Mesothelial cell of epicardium (in vitro differentiated cells): ENCODE measurements at regions not wholly inside any gene's neighbourhood (a gene's known extent, or its start where the extent isn't known, plus 50 kb on each side); places are given as distances from the start of the nearest gene placed in this dataset.

Experiments
- DNase-seq, 2 experiments: peaks; one replicate each; pipeline ENCODE4 v3.0.0; 2021; ENCODE audit warnings: low spot score in 2 of 2; ENCODE audit not compliant: unreplicated experiment in 2 of 2
- H3K27ac Mint-ChIP-seq: 2 replicates; pipeline ENCODE4 v1.8.0; 2021; ENCODE audit warnings: mixed read lengths
- H3K27me3 Mint-ChIP-seq: 2 replicates; pipeline ENCODE4 v1.8.0; 2021; ENCODE audit warnings: low read depth, mixed read lengths
- H3K36me3 Mint-ChIP-seq: 2 replicates; pipeline ENCODE4 v1.8.0; 2021; ENCODE audit warnings: mixed read lengths
- H3K4me1 Mint-ChIP-seq: 2 replicates; pipeline ENCODE4 v1.8.0; 2021; ENCODE audit warnings: mixed read lengths
- H3K4me3 Mint-ChIP-seq: 2 replicates; pipeline ENCODE4 v1.8.0; 2021; ENCODE audit warnings: mild to moderate bottlenecking, moderate library complexity, mixed read lengths
- H3K9me3 Mint-ChIP-seq: 2 replicates; pipeline ENCODE4 v1.8.0; 2021; ENCODE audit warnings: mixed read lengths
- TF ChIP-seq, protein P1 (sequence below): fragments of 200-600 bp; sonication (generic); IDR thresholded peaks from one replicate; pipeline ENCODE4 v1.5.0; 2021; ENCODE audit warnings: antibody characterized with exemption; ENCODE audit not compliant: unreplicated experiment

DNA sequence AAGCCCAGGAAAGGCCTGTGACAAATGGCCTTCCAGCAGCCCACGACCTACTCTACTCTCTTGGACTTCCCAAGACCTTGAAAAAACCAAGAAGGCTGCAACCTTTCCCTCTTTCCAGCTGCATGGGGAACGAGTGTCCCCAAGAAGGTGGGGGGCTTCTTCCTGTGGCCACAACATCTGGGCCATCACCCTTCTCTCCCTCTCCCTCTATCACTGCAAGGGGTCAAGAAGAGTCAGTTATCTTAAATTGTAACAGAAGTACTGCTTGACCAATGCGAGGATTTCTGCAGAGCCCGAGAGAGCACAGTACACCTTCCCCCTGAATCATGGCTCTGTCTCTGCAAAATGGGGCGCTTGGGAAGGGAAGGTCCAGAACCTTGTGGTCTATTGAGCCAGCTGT, 63.7 kb upstream of the ACAN start:
- Mint-ChIP-seq H3K27ac (no peak overlapping the region), H3K27me3 (peaks cover 37% of the 10 kb centered on the region), H3K4me1 (peaks cover 2% of the 10 kb centered on the region), H3K4me3 (no peak overlapping the region), H3K9me3 (no peaks in the 10 kb centered on the region), H3K36me3 (no peaks in the 10 kb centered on the region)
- TF ChIP-seq, protein P1, sequence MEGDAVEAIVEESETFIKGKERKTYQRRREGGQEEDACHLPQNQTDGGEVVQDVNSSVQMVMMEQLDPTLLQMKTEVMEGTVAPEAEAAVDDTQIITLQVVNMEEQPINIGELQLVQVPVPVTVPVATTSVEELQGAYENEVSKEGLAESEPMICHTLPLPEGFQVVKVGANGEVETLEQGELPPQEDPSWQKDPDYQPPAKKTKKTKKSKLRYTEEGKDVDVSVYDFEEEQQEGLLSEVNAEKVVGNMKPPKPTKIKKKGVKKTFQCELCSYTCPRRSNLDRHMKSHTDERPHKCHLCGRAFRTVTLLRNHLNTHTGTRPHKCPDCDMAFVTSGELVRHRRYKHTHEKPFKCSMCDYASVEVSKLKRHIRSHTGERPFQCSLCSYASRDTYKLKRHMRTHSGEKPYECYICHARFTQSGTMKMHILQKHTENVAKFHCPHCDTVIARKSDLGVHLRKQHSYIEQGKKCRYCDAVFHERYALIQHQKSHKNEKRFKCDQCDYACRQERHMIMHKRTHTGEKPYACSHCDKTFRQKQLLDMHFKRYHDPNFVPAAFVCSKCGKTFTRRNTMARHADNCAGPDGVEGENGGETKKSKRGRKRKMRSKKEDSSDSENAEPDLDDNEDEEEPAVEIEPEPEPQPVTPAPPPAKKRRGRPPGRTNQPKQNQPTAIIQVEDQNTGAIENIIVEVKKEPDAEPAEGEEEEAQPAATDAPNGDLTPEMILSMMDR = no peak
- no peak for DNase-seq

DNA sequence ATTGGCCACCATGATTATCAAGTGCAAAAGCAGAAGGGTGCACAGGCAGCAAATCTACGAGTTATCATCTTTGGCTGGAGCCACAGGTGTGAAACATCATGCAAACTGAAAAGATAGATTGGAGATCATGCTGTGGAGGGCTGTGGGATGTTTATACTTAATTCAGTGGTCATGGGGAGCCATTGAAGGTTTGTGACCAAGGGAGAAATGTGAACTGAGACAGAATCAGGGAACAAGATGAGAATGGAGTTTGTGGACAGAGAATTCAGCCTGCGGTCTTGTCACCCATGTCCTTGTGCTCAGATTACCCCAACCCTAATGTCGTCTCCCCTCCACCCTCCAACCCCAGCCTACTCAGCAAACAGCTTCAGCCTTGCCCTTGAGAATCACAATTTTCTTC, 62.9 kb upstream of the ACAN start:
- TF ChIP-seq, protein P1 = no peak
- H3K9me3 Mint-ChIP-seq = no peaks in the 10 kb centered on the region
- H3K27me3 Mint-ChIP-seq = peaks cover 42% of the 10 kb centered on the region
- no peak overlapping the region for H3K4me3 Mint-ChIP-seq
- no peak overlapping the region for H3K27ac Mint-ChIP-seq
- no peak for DNase-seq
- H3K36me3 Mint-ChIP-seq = no peaks in the 10 kb centered on the region
- H3K4me1 Mint-ChIP-seq = peaks cover 6% of the 10 kb centered on the region

DNA sequence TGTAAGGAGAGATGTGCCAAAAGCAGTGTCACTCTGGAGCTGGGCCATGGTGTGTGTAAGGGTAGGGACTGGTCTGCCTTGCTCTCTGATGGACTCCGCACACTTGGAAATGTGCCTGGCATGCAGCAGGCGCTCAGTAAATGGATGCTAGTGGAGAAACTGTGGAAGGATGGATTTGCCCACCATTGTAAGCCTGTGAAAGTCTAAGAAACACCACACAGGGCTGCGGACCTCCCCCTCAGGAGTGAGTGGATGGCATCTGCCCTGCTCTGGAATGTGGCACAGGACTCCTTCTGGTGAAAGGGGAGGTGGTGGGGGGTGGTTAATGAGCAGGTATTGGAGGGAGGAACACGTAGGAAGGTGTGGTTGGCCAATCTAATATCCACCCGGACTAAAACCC, 62.2 kb upstream of the ACAN start:
- no peak for DNase-seq
- H3K27ac Mint-ChIP-seq = no peak overlapping the region
- H3K36me3 Mint-ChIP-seq = no peaks in the 10 kb centered on the region
- no peaks in the 10 kb centered on the region for H3K9me3 Mint-ChIP-seq
- TF ChIP-seq, protein P1 = no peak
- H3K27me3 Mint-ChIP-seq = peaks cover 45% of the 10 kb centered on the region
- H3K4me3 Mint-ChIP-seq = no peak overlapping the region
- peaks cover 6% of the 10 kb centered on the region for H3K4me1 Mint-ChIP-seq

DNA sequence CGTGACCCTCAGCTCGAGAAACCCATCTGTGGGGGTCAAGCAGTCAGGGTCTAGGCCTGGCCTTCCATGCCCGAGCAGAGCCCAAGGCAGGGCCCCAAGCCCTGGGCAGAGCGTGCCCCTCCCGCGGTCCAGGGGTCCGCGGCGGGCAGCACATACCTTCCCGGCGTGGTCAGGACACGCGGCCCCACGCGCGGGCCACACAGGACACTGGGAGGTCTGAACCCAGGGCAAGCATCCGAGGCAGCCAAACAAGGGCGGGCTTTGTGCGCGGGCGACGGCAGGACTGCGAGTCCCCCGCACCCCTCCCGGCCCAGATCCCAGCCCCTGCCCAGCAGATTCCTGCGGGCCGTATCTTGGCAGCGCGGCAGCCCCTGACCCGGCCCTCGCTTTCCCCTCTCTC, 61.6 kb upstream of the ACAN start:
- Mint-ChIP-seq H3K27ac (no peak overlapping the region), H3K36me3 (no peaks in the 10 kb centered on the region), H3K4me1 (peaks cover 6% of the 10 kb centered on the region), H3K27me3 (peaks cover 49% of the 10 kb centered on the region), H3K4me3 (no peak overlapping the region), H3K9me3 (no peaks in the 10 kb centered on the region)
- no peak for DNase-seq
- TF ChIP-seq, protein P1 = no peak

DNA sequence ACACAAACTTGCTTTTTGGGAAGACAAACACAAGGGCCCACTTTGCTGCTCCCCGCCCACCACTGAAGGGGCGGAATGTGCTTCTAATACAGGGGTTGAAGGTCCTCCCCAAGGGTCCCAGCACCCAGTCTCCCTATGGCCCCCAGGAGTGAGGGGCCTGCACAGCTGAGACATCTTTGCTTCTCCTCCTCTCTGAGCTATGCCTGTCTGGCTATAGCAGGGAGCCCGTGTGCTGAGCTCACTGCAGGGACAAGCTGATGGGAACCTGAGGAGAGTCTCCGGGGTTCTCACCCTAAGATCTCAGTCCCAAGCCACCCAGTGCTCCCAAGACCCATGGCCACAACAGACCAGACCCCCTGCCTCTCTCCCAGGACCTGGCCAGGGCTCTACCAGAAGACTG, 61.1 kb upstream of the ACAN start:
- no peak overlapping the region for H3K4me3 Mint-ChIP-seq
- TF ChIP-seq, protein P1 = no peak
- no peaks in the 10 kb centered on the region for H3K9me3 Mint-ChIP-seq
- no peaks in the 10 kb centered on the region for H3K36me3 Mint-ChIP-seq
- H3K4me1 Mint-ChIP-seq = peaks cover 6% of the 10 kb centered on the region
- H3K27me3 Mint-ChIP-seq = peaks cover 48% of the 10 kb centered on the region
- DNase-seq = no peak
- H3K27ac Mint-ChIP-seq = no peak overlapping the region

DNA sequence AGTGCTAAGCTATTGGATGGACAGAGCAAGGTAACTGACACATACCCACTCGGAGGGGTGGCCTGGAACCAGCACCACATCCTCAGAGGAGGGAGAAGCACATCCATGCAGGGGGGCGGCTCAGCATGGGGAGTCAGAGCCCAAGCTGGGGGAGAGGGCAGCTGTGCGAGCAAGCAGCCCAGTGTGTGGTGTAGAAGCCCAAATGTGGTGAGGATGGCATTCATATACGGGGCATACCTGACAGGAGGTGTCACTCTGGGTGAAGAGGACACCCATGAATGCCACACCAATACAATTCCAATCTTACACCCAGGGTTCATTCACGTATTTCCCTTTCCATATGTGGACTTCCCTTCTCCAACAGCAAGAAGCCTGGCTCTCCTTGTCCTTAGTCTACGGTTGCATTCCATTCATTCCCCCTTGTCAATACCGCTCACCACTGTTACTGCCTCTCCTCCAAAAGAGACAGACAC, 58.7 kb upstream of the ACAN start:
- no peak for DNase-seq
- Mint-ChIP-seq H3K4me1 (peaks cover 6% of the 10 kb centered on the region), H3K27ac (no peak overlapping the region)

More for the DNA sequence above, 58.7 kb upstream of the ACAN start:
- TF ChIP-seq, protein P1 = no peak
- H3K36me3 Mint-ChIP-seq = no peaks in the 10 kb centered on the region
- no peak overlapping the region for H3K4me3 Mint-ChIP-seq
- H3K9me3 Mint-ChIP-seq = peaks cover 1% of the 10 kb centered on the region
- H3K27me3 Mint-ChIP-seq = peaks cover 49% of the 10 kb centered on the region
